ENCODE measurements at regions not wholly inside any gene's neighbourhood (a gene's known extent, or its start where the extent isn't known, plus 50 kb on each side); places are given as distances from the start of the nearest gene placed in this dataset.

DNA sequence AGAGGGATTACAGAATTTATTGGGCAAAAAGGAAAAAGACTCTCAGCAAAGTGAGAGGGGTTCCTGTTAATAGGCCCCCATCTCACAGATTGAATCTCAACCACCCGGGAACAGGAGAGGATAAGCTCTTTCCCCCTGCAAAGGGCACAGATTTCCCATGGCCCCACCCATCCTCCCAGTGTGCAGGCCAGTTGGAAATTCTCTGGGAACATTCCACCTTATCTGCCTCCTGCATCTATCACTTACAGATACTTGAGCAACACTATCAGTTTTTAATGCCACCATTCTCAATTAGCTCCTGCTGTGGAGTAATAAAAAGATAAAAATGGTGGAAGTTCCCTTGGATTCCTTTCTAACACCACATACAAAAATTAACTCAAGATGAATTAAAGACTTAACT is 350.0 kb upstream of the BCHE start:
- no peak for DNase-seq

DNA sequence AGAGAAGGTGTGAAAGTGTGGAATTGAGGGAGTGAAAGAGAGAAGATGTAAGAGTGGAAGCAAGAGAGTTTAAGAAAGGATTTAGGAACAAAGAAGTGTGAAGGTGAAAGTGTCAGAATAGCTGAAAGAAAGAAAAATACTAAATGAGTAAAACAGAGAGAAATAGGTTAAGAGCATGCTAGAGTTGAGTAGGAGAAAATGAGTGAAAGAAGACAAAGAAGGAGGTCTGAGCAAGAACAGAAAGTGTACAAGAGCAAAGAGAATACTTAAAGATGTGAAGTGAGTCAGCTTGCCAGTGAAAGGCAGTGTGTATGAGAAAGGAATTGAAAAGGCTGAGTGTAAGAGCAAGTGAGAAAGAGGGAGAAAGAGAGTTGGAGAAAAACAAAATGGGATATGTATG is 348.8 kb upstream of the BCHE start:
- DNase-seq: no peak

DNA sequence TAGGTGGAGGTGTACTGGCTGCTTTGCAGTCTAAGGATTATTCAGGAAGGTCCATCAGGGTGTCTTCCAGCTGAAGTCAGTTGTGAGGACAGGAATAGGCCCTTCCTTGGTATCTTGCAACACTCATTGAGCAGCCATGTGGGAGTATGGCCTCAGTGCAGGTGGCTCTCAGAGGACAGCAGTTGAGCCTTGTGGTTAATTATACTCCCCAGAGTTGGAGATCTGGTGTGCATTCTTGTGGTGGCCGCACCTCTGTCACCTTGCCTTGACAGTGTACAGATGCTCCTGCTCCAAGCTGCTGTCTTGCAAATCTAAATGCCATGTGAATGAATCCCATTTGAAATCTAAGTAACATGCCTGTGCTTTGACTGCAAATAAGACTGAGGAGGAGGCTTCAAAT is 339.9 kb upstream of the BCHE start:
- DNase-seq: no peak

GRCh38 chr3:166171695-166172094 is 334.5 kb upstream of the BCHE start:
- no peak for DNase-seq

DNA sequence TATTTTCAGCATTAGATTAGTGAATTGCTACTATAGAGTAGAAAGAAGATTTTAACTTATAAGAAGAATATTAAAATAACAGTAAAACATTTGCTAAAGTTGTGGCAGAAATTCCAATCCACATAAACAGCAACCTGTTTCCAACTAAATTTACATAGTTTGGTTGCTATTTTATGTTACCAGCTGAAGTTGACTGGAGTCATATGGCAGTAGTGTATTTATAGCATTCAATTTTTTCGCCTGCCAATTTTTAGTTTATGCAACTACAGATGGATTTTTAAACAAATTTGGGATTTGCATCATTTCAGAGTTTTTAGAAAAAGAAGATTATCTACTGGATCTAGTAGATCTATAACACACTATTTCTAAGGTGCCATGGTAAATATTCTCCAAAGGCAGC is 332.5 kb upstream of the BCHE start:
- DNase-seq: no peak

- DNase-seq: no peak
Observed at GRCh38 chr3:166127969-166128368, 290.7 kb upstream of the BCHE start.

GRCh38 chr3:166125179-166125578 is 288.0 kb upstream of the BCHE start:
- no peak for DNase-seq

- no peak for DNase-seq
Observed at GRCh38 chr3:166123576-166123975, 286.4 kb upstream of the BCHE start.

GRCh38 chr3:166123088-166123487 is 285.9 kb upstream of the BCHE start:
- no peak for DNase-seq

DNA sequence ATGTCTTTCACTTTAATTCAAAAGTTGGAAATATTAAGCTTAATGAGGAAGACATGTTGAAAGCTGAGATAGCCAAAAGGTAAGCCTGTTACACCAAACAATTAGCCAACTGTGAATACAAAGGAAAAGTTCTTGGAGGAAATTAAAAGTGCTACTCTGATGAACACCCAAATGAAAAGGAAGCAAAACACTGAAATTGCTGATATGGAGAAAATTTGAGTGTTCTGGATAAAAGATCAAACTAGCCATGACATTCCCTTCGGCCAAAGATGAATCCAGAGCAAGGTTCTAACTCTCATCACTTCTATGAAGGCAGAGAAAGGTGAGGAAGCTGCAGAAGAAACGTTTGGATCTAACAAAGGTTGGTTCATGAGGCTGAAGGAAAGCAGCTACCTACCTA is 280.8 kb upstream of the BCHE start:
- DNase-seq: no peak

- DNase-seq: no peak
Observed at GRCh38 chr3:166114448-166114847, 277.2 kb upstream of the BCHE start.

DNA sequence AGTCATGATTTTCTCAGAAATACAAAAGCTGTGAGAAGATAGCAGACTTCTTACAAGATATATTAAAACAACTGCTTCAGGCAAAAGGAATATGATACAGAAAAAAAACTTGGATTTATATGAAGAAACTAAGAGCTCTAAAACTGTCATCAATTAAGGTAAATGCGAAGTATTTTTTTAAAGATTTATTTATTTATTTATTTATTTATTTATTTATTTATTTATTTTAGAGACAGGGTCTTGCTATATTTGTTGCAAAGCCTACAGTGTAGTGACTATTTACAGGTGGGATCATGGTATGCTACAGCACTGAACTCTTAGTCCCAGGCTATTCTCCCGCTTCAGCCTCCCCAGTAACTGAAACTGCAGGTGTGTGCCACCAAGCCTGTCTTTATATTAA is 274.3 kb upstream of the BCHE start:
- DNase-seq: no peak

- no peak for DNase-seq
Observed at GRCh38 chr3:166110102-166110501, 272.9 kb upstream of the BCHE start.

DNA sequence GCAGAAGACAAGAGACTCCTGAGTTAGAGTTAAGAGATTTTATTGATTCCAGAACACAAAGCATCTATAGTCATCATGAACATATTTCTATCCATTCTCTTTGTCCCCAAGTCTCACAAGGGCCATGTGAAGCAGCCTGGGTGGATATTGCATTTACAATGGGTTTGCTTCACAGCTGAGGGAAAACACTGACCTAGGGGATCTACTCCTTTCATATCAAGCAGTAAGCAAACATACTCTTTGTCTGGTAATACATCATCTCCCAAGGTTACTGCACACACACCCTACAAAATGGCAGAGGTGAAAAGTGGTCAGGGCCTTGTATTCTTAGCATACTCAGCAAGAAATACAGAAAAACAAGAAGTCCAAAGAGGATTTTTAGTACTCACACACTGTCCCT is 267.7 kb upstream of the BCHE start:
- no peak for DNase-seq

- no peak for DNase-seq
Observed at GRCh38 chr3:166100730-166101129, 263.5 kb upstream of the BCHE start.

- no peak for DNase-seq
Observed at GRCh38 chr3:166089575-166089974, 252.4 kb upstream of the BCHE start.

- DNase-seq: no peak
Observed at GRCh38 chr3:166085164-166085856, 248.1 kb upstream of the BCHE start.

DNA sequence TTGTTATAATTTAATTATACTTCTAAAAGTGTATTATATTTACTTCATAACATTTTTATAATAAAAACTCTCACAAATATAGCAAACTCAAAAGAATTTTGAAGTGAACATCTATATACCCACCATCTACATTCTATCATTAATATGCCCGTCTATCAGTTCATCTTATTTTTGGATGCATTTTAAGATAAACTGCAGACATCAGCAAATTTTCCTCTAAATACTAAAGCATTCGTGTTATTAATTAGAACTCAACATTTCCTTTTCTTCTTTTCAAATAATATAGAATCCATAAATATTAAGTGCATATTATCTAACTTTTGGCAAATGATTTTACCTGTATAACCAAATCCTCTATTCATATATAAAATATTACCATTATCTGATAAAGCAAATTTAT is 242.9 kb upstream of the BCHE start:
- DNase-seq: no peak

DNA sequence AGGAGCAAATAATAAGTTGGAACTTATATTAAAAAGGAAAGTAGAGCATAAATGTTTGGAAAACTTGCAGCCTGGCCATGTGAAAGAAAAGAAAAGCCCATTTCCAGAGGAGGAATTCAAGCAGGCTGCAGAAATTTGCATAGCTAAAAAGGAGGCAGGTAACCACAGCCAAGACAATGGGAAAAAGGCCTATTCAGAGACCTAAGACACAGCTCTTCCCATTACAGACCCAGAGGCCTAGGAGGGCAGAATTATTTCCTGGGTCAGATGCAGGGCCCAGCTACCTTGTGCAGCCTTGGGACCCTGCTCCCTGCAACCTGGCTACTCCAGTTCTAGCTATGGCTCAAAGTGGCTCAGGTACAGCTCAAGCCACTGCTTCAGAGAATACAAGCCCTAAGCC is 234.6 kb upstream of the BCHE start:
- DNase-seq: no peak

DNA sequence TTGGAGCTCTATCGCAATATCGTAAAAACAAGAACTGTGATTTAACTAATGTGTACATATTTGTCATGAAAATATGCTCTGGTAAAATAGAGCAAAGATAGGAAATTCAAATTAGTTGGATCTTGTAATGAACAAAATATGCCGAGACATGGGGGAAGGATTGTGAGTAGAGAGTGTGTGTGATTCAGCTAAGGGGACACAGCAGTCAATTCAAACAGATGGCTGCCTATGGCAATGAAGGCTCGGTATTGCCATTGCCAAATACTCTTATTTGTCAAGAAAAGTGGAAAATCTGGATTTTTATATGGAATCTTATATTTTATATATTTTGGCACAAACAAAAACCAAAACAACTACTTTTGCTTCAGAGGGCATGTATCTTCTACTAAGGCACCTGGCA is 227.3 kb upstream of the BCHE start:
- no peak for DNase-seq

- no peak for DNase-seq
Observed at GRCh38 chr3:166060789-166061479, 223.7 kb upstream of the BCHE start.

GRCh38 chr3:166052440-166052839 is 215.2 kb upstream of the BCHE start:
- DNase-seq: no peak

- no peak for DNase-seq
Observed at GRCh38 chr3:166029507-166029906, 192.3 kb upstream of the BCHE start.

- DNase-seq: peak; percentile 23
Observed at GRCh38 chr3:166013073-166013679, 176.0 kb upstream of the BCHE start.

DNA sequence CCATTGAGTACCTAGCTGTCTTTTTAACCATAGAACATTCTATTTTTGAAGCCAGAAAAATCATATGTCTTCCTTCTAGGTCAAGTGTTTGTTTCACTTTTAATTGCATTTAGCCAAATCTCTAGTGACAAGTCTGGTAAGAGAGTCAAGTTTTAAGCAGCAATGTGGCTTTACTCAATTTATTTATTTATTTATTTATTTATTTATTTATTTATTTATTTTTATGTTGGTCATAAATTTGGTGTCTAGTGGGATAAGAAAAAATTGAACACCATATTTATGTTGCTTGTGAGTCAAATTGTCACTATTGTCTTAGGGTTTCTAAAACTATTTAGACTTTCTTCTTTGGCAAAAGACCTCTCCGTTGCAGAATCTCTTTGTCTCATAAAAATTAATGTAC is 174.5 kb upstream of the BCHE start:
- DNase-seq: no peak

Data from DMS 273 treated with DMSO at 0.1 percent for 48 hours (cell line).